ENCODE measurements at regions not wholly inside any gene's neighbourhood (a gene's known extent, or its start where the extent isn't known, plus 50 kb on each side); places are given as distances from the start of the nearest gene placed in this dataset.
"Not testable (repeated sequence)": the region's sequence is repeated elsewhere in the genome, so short reads cannot be mapped to it uniquely, and the experiment has no call there.

DNA sequence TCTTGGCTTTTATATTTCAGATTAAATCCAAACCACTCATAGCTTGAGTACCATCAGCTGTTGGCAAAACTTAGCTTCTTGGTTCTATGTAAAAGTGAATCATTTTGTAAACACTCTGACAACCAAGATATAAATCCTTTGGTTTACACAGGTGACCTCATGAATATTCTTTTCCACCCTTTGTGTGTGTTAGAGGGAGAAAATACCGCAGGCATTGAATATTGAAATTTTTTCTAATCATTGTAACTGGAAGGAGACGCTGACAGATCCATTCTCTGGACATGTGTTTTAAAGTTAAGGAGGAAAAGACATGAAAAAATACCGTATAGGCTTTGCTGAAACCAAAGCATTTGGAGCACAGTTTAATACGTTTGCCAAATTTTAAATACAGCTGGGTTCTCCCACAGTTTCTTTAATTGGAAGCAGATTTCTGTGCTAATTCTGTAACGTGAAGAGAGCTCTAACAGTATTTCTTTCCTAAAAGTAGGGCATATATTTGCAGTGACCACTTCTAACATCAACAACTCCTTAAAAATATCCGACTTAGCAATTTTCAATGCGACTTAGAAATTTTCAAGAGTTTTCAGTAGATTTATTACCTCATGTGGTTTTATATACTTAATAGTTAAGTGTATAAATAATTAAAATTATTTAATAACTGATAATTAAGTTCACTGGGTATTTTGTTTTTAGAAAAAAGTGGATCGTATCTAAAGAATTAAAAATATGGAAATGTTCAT, 388.2 kb downstream of the USP25 start:
- no peak for DNase-seq

DNA sequence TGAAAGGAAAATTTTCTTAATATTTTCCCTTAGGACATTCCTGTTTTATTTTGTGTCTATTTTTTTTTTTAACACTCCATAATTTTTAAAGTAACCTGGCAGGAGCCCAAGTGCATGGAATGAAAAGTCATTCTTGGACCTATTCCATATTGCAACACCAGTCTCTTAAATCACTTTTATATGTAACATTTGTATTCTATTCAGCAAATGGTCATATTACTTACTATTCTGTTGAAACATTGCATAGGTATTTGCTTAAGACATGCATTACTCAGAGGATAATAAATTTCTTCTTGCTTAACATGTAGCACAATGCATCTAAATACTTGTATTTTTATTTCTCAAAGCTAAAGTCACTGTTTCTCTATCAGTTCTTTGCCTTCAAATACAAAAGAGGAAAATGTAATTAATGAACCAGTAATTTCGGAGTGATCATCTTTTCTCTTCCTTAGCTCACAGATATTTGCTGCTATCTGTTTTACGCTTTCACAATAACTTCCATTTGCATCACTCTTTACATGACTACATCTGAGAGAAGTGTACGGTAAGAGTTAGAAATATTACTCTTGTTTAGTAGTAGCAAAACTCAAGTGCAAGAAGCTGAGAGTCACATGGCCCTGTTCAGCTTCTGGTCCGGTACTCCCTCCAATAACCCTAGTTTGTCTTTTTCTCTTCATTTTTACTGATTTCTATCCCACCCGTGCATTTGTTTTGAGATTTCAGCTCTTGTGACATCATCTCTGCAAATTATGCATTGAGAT, 394.8 kb downstream of the USP25 start:
- no peak for DNase-seq

DNA sequence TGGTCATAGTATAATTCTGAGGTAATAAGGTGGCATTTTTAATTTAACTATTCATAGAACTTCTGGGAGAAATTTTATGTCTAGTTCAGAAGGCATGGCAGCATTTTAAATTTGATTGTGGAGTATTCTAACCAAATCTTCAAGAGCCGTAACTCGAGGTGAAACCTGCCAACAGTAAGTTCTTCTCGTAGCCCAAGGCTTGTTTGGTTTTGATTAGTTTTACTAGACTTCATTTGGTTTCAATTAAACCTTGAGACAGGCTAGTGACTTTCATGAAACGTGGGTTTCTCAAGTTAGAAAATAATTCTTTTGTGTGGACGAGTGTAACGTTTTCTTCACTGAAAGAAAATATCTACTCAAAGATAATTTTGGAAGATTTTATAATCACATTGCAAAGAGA, 395.5 kb downstream of the USP25 start:
- DNase-seq = no peak

DNA sequence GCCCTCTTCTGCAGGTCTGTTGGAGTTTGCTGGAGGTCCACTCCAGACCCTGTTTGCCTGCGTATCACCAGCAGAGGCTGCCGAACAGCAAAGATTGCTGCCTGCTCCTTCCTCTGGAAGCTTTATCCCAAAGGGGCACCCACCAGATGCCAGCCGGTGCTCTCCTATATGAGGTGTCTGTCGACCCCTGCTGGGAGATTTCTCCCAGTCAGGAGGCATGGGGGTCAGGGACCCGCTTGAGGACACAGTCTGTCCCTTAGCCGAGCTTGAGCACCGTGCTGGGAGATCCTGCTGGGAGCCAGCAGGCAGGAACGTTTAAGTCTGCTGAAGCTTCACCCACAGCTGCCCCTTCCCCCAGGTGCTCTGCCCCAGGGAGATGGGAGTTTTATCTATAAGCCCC, 402.7 kb downstream of the USP25 start:
- not testable (repeated sequence) for DNase-seq

DNA sequence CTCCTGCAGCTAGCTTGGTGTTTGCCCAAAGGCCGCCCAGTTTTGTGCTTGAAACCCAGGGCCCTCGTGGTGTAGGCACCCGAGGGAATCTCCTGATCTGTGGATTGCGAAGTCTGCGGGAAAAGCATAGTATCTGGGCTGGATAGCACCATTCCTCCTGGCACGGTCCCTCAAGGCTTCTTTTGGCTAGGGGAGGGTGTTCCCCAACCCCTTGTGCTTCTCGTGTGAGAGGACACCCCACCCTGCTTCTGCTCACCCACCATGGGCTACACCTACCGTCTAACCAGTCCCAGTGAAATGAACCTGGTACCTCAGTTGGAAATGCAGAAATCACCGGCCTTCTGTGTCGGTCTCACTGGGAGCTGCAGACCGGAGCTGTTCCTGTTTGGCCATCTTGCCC, 403.5 kb downstream of the USP25 start:
- DNase-seq = no peak

DNA sequence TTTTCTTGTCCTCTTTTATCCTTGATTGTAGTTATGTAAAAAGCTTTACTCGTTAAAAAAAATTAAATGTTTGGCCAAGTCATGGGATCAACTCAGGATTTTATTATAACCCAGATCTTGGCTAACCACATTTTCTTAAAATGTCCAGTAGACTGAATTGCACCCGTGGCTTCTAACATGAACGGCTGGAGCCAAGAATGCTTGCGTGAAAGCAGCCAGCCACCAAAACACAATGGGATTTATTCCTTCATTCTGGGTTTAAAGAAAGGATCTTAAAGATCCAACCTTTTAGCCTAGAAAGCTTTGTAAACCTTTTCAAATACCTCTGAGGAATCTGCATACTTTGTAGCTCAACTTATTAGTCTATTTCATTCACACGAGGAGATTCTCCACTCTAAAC, 404.4 kb downstream of the USP25 start:
- no peak for DNase-seq

DNA sequence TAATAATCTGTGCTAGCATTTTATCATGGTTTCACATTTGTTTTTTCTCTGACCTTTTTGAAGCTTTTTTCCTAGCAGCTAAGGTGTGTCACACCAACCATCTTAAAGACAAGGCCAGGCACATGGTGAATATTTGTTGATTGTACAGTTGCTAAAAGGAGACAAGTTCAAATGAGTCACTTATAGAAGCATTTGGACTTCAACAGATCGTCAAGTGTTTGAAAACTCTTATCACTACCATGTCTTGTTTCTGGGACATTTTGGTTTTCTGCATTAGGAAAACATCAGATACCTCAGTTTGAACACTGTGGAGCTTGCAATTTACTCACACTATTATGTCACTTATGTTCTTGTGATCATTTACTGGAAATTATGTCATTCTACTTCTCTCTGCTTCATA, 407.3 kb downstream of the USP25 start:
- no peak for DNase-seq

DNA sequence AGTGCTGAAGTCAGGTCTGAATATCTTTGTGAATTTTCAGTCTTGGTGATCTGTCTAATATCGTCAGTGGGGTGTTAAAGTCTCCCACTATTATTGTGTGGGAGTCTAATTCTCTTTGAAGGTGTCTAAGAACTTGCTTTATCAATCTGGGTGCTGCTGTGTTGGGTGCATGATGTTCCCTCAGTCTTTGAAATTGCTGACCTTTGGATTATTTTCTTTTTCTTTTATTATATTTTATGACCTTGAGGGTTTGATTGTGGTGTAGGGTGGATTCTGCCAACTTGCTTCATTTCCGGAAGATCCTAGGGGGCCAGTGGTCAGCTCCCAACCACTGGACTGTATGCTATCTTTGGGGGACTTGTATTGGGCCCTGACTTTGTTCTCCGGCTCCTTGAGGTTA, 415.3 kb downstream of the USP25 start:
- DNase-seq = no peak

DNA sequence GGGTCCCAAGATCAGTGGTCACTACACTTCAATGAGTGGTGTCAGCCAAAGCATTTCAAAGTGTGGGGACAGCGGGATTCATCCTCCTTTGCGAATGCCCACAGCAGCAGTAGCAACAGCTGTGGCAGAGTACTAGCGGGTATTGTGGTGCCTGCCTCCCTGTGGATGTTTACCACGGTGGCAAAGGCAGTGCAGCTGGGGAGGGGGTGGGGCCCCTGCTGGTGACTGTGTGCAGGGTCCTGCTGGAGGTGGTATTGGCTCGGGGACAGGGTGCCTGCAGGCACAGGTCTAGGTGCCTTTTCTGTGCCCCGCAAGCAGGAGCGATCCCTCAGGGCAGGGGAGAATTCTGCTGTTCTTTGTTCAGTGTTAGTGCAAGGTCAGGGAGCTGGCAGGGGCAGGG, 415.7 kb downstream of the USP25 start:
- DNase-seq = no peak

DNA sequence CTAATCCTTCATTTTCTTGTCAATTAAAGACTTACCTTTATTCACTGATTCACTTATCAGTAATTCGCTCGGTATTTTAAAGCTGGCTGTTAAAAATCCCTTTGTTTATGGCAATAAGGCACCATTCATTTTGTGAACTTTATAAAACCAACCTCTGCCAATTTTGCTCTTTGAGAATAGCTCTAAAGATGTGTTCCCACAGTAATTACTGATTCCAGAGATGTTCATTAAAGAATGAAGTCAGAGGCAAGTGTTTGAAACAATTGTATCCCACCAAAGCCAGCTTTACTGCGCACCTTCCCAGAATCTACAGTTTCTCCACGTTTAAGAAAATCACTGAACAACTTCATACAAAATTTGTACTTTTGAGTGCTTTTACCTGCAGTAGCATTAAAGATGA, 424.5 kb downstream of the USP25 start:
- no peak for DNase-seq

DNA sequence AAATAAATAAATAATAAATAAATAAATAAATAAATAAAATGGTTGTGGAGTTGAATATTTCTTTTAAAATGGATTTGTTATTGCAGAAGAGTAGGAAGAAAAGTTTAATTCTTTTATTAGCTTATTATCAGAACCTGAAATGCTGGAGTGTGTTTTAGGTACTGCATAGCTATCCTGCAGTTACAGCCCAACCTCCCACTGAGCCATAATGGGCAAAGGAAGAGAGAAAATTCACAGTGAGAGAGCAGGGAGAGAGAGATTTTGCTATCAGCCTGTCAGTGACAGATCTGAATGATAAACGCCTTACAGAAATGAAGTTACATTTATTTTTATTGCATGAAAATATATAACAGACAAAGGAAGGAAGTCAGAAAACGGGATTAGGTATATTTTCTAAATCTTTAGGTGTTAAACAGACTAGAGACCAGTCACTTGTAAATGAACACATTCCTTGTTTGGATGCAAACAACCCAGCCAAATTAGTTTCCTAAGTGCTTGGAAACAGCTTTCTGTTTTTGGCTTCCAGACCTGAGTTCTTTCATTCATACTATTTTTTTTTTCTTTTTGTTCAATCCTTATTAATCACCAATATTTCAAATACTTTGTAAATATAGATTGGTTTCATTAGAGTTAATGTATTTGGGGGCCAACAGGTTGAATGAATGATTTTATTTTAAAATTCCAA, 425.3 kb downstream of the USP25 start:
- DNase-seq = no peak

DNA sequence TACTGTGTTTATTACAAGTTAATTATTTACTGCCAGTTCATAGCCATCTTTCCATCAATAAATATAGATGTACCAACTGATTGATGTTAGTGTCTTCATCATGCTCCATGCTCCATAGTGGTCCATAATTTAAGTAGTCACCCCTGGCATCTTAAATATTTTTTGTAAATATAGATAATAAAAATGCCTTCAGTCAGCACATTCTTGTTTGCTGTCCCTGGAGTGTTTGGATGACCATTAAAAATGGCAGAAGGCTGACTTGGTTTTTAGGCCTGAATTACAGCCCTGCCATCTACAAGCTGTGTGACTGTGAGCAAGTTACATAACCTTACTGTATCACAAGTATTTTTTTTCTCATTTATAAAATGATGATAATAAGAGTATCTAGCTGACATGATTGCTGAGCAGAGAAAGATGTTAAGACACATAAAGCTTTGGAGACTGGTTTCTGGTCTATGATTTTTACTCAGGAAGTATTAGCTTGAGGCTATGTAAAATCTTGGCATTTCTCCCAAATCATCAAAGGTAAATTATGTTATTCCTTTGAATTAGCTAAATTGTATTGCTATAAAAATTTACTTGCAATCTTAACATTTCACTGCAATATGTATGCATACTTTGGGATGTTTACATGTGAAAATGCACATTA, 427.2 kb downstream of the USP25 start:
- DNase-seq = no peak

DNA sequence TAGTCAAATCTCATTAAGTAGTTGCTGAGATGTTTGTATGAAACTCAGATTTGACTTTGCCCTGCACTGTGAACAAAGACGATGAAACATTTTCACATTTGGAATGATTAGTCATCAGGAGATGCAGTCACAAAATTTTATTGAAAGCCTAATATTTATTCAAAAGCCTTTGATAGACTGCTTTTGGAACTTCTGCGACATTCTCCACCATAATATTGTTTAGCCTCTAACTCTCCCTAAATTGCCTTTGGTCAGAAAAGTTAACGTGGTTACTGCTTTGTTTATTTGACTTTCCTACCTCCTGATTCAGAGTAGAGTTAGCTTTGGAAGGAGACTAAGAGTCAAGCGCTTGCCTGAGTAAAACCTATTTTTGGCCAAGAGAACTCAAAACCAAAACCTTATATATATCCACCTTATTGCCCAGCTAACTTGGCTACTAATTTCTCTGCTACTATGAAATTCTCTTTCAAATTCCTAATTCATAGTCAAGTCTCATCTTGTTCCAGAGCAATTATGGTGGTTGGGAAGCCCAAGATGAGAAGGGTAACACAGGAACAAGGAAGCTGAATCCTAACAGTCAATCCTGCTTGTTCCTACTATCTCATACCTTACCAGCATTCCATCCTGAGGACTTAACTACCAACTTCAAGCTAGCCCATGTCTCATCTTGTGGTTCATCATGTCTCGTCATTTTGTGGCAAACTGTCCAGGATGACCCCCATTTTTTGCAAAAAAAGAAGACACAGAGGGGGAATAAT, 429.6 kb downstream of the USP25 start:
- DNase-seq = no peak

DNA sequence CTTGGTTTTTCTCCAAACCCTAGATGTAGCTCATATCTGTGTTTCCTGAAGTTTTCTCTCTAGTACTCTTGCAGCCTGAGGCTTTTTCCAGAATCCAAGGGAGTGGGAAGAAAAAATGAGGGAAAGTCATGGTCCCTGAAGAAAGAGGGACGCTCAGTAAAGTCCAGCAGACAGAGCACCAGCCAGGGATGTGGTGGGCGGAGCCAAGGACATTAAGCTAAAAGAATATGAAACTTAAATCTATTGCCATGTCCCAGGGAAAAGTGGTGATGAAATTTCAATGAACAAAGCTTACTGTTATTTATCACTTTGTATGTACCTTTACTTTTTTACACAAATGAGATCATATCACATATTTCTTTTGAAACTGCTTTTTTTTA, 430.2 kb downstream of the USP25 start:
- no peak for DNase-seq

DNA sequence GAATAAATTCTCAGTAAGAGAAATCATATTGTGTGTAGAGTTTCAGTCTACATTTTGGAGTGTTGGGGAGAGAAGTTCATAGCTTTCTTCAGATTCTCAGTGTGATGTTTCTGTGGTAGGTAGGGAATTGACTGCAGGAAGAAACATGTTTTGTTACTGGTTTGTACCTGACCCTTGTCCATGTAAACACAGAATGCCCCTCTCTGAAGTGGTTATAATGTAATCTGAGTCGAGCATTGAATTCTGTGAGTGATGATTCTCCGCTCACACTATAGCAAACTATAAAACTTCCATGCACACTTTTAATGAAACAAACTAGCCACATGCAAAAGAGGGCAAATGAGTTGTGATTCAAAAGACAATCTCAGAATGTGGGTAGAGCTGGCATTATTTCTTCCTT, 433.2 kb downstream of the USP25 start:
- DNase-seq = no peak

DNA sequence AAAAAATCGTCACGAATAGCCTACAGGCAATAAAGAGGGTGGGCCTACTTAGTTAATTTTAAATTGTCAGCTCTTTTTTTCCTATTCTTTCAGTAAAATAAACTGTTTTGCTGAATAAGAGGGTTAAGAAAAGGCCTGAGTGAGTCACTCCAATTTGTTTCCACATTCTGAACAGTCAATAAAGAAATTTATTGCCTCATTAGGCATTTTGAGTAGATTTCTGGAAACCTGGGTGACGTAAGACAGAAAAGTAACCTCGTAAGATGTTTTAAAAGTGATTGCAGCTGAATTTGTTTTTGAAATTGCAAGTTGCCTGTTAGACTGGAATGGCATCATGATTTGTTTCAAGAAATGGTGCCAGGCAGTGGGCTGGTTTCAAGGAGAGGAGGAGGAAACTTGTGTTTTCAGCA, 439.3 kb downstream of the USP25 start:
- DNase-seq = no peak

DNA sequence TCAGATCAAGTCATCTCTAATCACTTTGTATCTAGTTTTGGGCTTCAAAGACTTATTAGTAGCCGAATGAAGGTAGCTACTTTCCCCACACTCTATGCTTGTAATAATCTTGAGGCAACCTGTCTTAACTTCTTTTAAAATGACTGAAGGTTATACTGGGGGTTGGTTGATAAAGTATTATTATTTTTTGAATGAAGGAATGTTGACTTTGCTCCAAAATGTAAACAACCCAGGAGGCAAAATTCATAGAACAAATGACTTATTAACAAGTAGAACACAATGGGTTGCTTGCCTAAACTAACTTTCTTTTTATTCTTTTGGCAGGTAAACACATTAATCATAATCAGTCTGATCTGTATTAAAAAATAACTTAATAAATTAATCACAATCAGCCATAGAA, 440.0 kb downstream of the USP25 start:
- DNase-seq = no peak

DNA sequence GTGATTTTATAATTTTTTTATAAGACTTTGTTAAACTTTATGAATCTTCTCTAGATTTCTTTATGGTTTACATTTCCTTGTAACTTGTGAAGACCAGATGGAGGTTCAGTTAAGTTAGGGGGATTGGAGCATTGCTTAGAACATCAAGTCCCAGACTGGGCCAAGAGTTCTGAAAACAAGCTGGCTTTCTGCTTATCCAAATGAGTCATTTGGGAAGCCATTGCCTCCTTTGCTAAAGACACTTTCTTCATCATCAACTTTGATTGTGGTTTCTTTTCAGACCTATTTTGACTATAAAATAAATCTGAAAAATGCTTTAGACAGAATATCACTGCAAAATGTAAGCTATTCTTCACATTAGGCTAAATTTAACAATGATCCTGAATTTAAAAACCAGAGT, 446.8 kb downstream of the USP25 start:
- DNase-seq = no peak

DNA sequence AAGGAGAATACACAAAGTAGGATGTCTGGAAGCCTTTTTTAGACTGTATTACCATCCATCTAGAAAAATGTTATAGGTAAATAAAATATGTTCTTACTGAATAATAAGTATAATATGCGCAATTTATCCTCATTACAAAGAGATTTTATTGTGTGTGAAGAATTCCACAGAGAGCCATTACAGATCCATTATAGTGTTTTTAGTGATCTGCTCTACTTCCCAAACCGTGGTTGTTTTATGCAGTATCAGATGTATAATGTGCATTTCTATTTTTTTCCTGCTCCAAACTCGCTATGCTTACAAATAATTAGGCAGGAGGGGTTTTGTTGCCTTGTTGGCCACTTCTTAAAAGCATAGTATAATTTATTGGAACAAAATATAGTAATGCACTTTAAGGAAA, 447.8 kb downstream of the USP25 start:
- no peak for DNase-seq

DNA sequence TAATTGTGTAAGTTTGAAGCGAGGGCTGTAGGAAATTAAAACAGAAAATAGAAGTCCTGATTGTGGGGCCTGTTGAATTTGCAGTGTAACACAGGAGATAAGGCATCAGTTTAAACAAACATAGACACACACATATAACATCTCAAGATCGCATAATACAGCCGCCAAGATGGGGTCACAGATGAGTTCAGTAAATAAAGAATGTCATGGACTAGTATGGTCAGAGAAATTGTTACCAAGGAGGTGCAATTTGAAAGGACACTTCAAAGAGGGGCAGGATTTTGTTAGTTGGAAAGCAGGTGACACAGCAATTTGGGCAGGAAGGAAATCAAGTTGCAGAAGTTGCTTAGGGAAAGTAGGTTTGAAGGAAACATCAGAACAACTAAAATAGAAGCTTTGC, 450.0 kb downstream of the USP25 start:
- DNase-seq = no peak

DNA sequence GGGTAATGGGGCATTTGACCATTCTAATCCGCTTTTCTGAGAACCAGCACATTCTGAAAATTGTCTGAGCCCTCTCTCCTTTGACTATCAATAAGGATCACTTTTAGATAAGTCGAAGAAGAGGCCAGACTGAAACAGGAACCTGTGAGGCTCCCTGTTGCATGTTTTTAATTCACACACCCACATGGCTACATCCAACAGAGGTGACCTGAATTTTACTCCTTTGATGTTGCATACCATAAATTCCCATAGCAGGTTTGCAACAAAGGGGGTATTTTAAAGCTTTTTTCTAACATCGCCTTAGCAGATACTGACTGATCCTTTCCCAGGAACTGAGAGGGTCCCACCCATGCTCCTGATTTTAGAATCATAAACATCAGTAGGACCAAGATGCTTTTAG, 450.8 kb downstream of the USP25 start:
- no peak for DNase-seq

DNA sequence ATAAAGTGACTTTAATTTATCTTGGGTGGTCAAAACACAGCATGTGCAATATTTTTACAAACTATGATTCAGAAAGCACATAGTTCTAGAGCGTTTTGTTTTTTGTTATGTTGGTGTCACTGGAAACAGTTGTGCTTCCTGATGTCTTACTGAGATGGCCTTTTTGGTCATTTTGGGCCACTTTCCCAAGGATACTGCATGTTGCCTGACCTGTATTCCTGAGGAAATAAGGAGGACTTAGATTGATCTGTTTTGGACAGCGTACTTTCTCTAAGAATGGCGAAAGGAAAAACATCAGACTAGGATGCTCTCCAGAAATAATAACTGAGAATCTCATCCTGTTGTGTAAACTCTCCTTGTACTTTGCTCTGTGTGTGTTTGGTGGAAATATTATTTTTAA, 451.2 kb downstream of the USP25 start:
- no peak for DNase-seq

DNA sequence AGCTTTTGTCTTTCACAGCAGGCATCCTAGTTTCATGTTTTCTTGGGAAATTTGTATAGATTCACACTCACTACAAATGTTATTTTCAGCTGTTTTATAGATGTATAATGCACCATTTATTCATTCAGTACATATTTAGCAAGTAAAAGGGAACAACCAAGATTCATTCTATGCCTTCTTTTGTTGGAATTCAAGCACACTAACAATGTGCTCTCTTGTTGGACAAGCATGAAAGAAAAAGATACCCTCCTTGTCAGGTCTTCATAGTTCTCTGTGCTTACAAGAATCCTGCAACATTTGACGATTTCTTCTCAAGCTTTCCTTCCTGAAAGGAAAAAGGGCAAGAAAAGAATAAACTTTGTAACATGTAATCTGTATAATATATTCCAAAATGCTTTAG, 456.0 kb downstream of the USP25 start:
- no peak for DNase-seq
